CD14-positive monocyte (primary cell): ENCODE measurements at regions not wholly inside any gene's neighbourhood (a gene's known extent, or its start where the extent isn't known, plus 50 kb on each side); places are given as distances from the start of the nearest gene placed in this dataset.

Experiments
- DNase-seq, 3 donors: peaks; one replicate each; pipeline ENCODE4 v3.0.0-alpha.2; 2011 to 2022
- H2AFZ ChIP-seq: 2 replicates; pipeline ENCODE4 v1.6.0; 2012; ENCODE audit warnings: mild to moderate bottlenecking, low read depth, low read length, inconsistent platforms; ENCODE audit not compliant: insufficient read depth, poor library complexity, severe bottlenecking
- H3K27ac ChIP-seq, 2 donors: 1 replicate in 1 of 2; 2 replicates in 1 of 2; pipeline ENCODE4 v1.5.1; 2012 to 2013; ENCODE audit warnings: low read length in 2 of 2, control low read depth in 1 of 2, inconsistent platforms in 1 of 2, low read depth in 1 of 2, mild to moderate bottlenecking in 1 of 2
- H3K27me3 ChIP-seq, 2 donors: one replicate each; pipeline versions ENCODE4 v1.6.0 to v1.6.1; 2011 to 2013; ENCODE audit warnings: low read length in 2 of 2; ENCODE audit not compliant: control insufficient read depth in 2 of 2, insufficient read depth in 2 of 2
- H3K36me3 ChIP-seq, 2 donors: replicated peaks in 1 of 2; 1 replicate in 1 of 2; 2 replicates in 1 of 2; pipeline versions ENCODE4 v1.5.1 to v1.6.1; 2012 to 2013; ENCODE audit warnings: low read length in 2 of 2, control low read depth in 1 of 2, inconsistent platforms in 1 of 2, mild to moderate bottlenecking in 1 of 2; ENCODE audit not compliant: insufficient read depth in 2 of 2, control insufficient read depth in 1 of 2
- H3K4me1 ChIP-seq, 2 donors: 1 replicate in 1 of 2; 2 replicates in 1 of 2; pipeline versions ENCODE4 v1.5.1 to v1.6.1; 2012 to 2013; ENCODE audit warnings: low read length in 2 of 2, control low read depth in 1 of 2, inconsistent platforms in 1 of 2, mild to moderate bottlenecking in 1 of 2, moderate library complexity in 1 of 2; ENCODE audit not compliant: insufficient read depth in 2 of 2, control insufficient read depth in 1 of 2
- H3K4me2 ChIP-seq: replicated peaks from 2 replicates; pipeline ENCODE3; 2012; ENCODE audit warnings: low read length, moderate library complexity, mild to moderate bottlenecking; ENCODE audit not compliant: poor library complexity, severe bottlenecking; ENCODE audit errors: extremely low read depth
- H3K4me3 ChIP-seq, 3 experiments: fragments of 200-600 bp in 1 of 3; sonication (generic) in 1 of 3; replicated peaks in 1 of 3; 1 replicate in 2 of 3; 2 replicates in 1 of 3; pipeline ENCODE4 v1.5.1; 2011 to 2013; ENCODE audit warnings: low read length in 3 of 3, mild to moderate bottlenecking in 3 of 3, control low read depth in 2 of 3, low read depth in 2 of 3, inconsistent platforms in 1 of 3, moderate library complexity in 1 of 3
- H3K79me2 ChIP-seq: 2 replicates; pipeline ENCODE4 v1.6.0; 2012; ENCODE audit warnings: mild to moderate bottlenecking, control low read depth, inconsistent platforms, low read length, moderate library complexity; ENCODE audit not compliant: insufficient read depth
- H3K9ac ChIP-seq: 2 replicates; pipeline ENCODE4 v1.6.0; 2017; ENCODE audit warnings: low read length, mild to moderate bottlenecking; ENCODE audit not compliant: insufficient read depth, poor library complexity, severe bottlenecking
- H3K9me3 ChIP-seq, 2 donors: replicated peaks in 1 of 2; 1 replicate in 1 of 2; 2 replicates in 1 of 2; pipeline versions ENCODE4 v1.5.1 to v1.6.1; 2012 to 2013; ENCODE audit warnings: low read length in 2 of 2, control low read depth in 1 of 2; ENCODE audit not compliant: control insufficient read depth in 1 of 2, insufficient read depth in 1 of 2
- H4K20me1 ChIP-seq: 2 replicates; pipeline ENCODE4 v1.6.0; 2012; ENCODE audit warnings: mild to moderate bottlenecking, low read length, control low read depth, moderate library complexity; ENCODE audit not compliant: insufficient read depth
- H3K27ac Mint-ChIP-seq, 7 donors: one replicate each; pipeline ENCODE4 v1.8.0; 2020; ENCODE audit warnings: mild to moderate bottlenecking in 7 of 7, mixed read lengths in 7 of 7, moderate library complexity in 6 of 7, inconsistent platforms in 2 of 7
- H3K27me3 Mint-ChIP-seq, 3 donors: one replicate each; pipeline ENCODE4 v1.8.0; 2021 to 2022; ENCODE audit warnings: low read depth in 3 of 3, mild to moderate bottlenecking in 3 of 3, mixed read lengths in 3 of 3, moderate library complexity in 3 of 3, inconsistent platforms in 1 of 3
- H3K36me3 Mint-ChIP-seq, 2 donors: one replicate each; pipeline ENCODE4 v1.8.0; 2020; ENCODE audit warnings: mixed read lengths in 2 of 2, inconsistent platforms in 1 of 2, mild to moderate bottlenecking in 1 of 2
- H3K4me1 Mint-ChIP-seq: one replicate; pipeline ENCODE4 v1.8.0; 2020; ENCODE audit warnings: mild to moderate bottlenecking, mixed read lengths
- H3K4me3 Mint-ChIP-seq, 2 donors: one replicate each; pipeline ENCODE4 v1.8.0; 2020; ENCODE audit warnings: mild to moderate bottlenecking in 2 of 2, mixed read lengths in 2 of 2, moderate library complexity in 1 of 2
- H3K9me3 Mint-ChIP-seq, 7 donors: one replicate each; pipeline ENCODE4 v1.8.0; 2020 to 2022; ENCODE audit warnings: mixed read lengths in 7 of 7, mild to moderate bottlenecking in 6 of 7, moderate library complexity in 6 of 7, inconsistent platforms in 2 of 7
- CTCF ChIP-seq: fragments of 200-600 bp; IDR thresholded peaks from one replicate; pipeline ENCODE4 v1.8.0; 2022; ENCODE audit warnings: antibody characterized with exemption, mild to moderate bottlenecking
- WGBS: methylation state at CpG from one replicate; pipeline ENCODE4 v1.1.5; 2013; ENCODE audit warnings: missing lambda C conversion rate; ENCODE audit not compliant: insufficient coverage; 5-methylcytosine and 5-hydroxymethylcytosine counted together
- intact Hi-C, 2 donors: fragments of 100-400 bp; cut with micrococcal nuclease; formaldehyde crosslinking; loops; one replicate each; pipeline versions ENCODE4 v1.15.0 to v1.15.1; 2023

GRCh38 chr21:24869862-24870261 is 737.4 kb downstream of the MRPL39 start:
- Histone ChIP-seq H3K4me2 (no peak overlapping the region), H2AFZ (no peak overlapping the region), H3K4me1 (no peaks in the 10 kb centered on the region), H4K20me1 (no peaks in the 10 kb centered on the region), H3K79me2 (no peaks in the 10 kb centered on the region), H3K4me3 (no peak overlapping the region), H3K36me3 (no peaks in the 10 kb centered on the region), H3K27ac (no peak overlapping the region), H3K9me3 (peaks cover 0 to 10% of the 10 kb centered on the region in 2 donors), H3K9ac (no peak overlapping the region), H3K27me3 (no peaks in the 10 kb centered on the region)
- Mint-ChIP-seq H3K4me3 (no peak overlapping the region), H3K27me3 (no peaks in the 10 kb centered on the region), H3K36me3 (no peaks in the 10 kb centered on the region), H3K27ac (no peak overlapping the region), H3K9me3 (peaks cover 0 to 4% (median 0%) of the 10 kb centered on the region in 7 donors), H3K4me1 (no peaks in the 10 kb centered on the region)
- intact Hi-C loops: no loop called here
- 100% methylated on average over 1 of the region's 2 CpGs for WGBS
- no peak for DNase-seq
- no peak for TF ChIP-seq CTCF

- H3K9me3 Mint-ChIP-seq: peaks cover 0 to 4% (median 0%) of the 10 kb centered on the region in 7 donors
- TF ChIP-seq CTCF: no peak
- Histone ChIP-seq H3K27me3 (no peaks in the 10 kb centered on the region), H4K20me1 (no peaks in the 10 kb centered on the region), H3K4me3 (no peak overlapping the region), H3K79me2 (no peaks in the 10 kb centered on the region), H3K4me2 (no peak overlapping the region), H3K4me1 (no peaks in the 10 kb centered on the region), H3K9ac (no peak overlapping the region), H3K27ac (no peak overlapping the region), H3K9me3 (peaks cover 0 to 10% of the 10 kb centered on the region in 2 donors), H2AFZ (no peak overlapping the region), H3K36me3 (no peaks in the 10 kb centered on the region)
- intact Hi-C loops: no loop called here
- no CpG with 5 or more reads among the region's 1 CpG for WGBS
- H3K27ac Mint-ChIP-seq: no peak overlapping the region
- no peaks in the 10 kb centered on the region for H3K27me3 Mint-ChIP-seq
- H3K36me3 Mint-ChIP-seq: no peaks in the 10 kb centered on the region
- no peak for DNase-seq
- H3K4me1 Mint-ChIP-seq: no peaks in the 10 kb centered on the region
- H3K4me3 Mint-ChIP-seq: no peak overlapping the region
Measured at GRCh38 chr21:24868117-24868516, 739.2 kb downstream of the MRPL39 start.
